HCT116 (cell line): ENCODE measurements at regions not wholly inside any gene's neighbourhood (a gene's known extent, or its start where the extent isn't known, plus 50 kb on each side); places are given as distances from the start of the nearest gene placed in this dataset.

Source experiments
- CEBPB ChIP-seq: IDR thresholded peaks from 2 replicates; pipeline ENCODE4 v1.6.1; 2012; ENCODE audit warnings: low read depth
- CTCF ChIP-seq, 3 experiments: fragments of 200-600 bp in 1 of 3; sonication (generic) in 1 of 3; IDR thresholded peaks in 2 of 3; conservative IDR thresholded peaks in 1 of 3; 2 replicates each; pipeline ENCODE4 v1.5.1; 2012 to 2017; ENCODE audit warnings: low read depth in 2 of 3, low read length in 2 of 3, antibody characterized with exemption in 1 of 3, borderline replicate concordance in 1 of 3, control low read depth in 1 of 3, mild to moderate bottlenecking in 1 of 3, mixed read lengths in 1 of 3, mixed run types in 1 of 3, moderate library complexity in 1 of 3; ENCODE audit not compliant: insufficient read depth in 1 of 3
- EGR1 ChIP-seq: IDR thresholded peaks from 2 replicates; pipeline ENCODE4 v1.6.1; 2012; ENCODE audit warnings: low read depth
- EZH2 ChIP-seq: fragments of 200-600 bp; sonication (generic); IDR thresholded peaks from 2 replicates; pipeline ENCODE4 v1.6.1; 2017; ENCODE audit warnings: antibody characterized with exemption, mixed run types
- FOSL1 ChIP-seq: IDR thresholded peaks from 2 replicates; pipeline ENCODE4 v1.6.1; 2012; ENCODE audit warnings: low read depth
- POLR2A ChIP-seq: IDR thresholded peaks from 2 replicates; pipeline ENCODE4 v1.7.0; 2011; ENCODE audit warnings: borderline replicate concordance; ENCODE audit not compliant: insufficient read depth, insufficient read length; ENCODE audit errors: extremely low read depth
- POLR2AphosphoS5 ChIP-seq: IDR thresholded peaks from 2 replicates; pipeline ENCODE4 v1.6.1; 2011; ENCODE audit warnings: mild to moderate bottlenecking, low read depth, low read length, moderate library complexity
- RAD21 ChIP-seq: IDR thresholded peaks from 2 replicates; pipeline ENCODE4 v1.6.1; 2012; ENCODE audit warnings: low read depth, mild to moderate bottlenecking
- REST ChIP-seq: IDR thresholded peaks from 2 replicates; pipeline ENCODE4 v1.6.1; 2012; ENCODE audit warnings: low read depth
- SIN3A ChIP-seq: IDR thresholded peaks from 2 replicates; pipeline ENCODE4 v1.6.1; 2012; ENCODE audit warnings: low read depth
- TCF7L2 ChIP-seq: IDR thresholded peaks from 2 replicates; pipeline ENCODE4 v1.7.0; 2011; ENCODE audit warnings: borderline replicate concordance, inconsistent platforms; ENCODE audit not compliant: insufficient read depth, insufficient read length; ENCODE audit errors: extremely low read depth
- YY1 ChIP-seq: IDR thresholded peaks from 2 replicates; pipeline ENCODE4 v1.6.1; 2011; ENCODE audit warnings: low read length, low read depth, moderate library complexity, mild to moderate bottlenecking; ENCODE audit not compliant: insufficient replicate concordance; ENCODE audit errors: extremely low read depth
- ZBTB33 ChIP-seq: IDR thresholded peaks from 2 replicates; pipeline ENCODE4 v1.6.1; 2011; ENCODE audit warnings: mild to moderate bottlenecking, low read length, moderate library complexity; ENCODE audit not compliant: insufficient replicate concordance; ENCODE audit errors: extremely low read depth
- ZNF274 ChIP-seq: fragments of 200-500 bp; sonication (Bioruptor generic); IDR thresholded peaks from 2 replicates; pipeline ENCODE4 v1.6.1; 2014; ENCODE audit warnings: mild to moderate bottlenecking, low read depth, low read length, inconsistent platforms

GRCh38 chr15:62325597-62325996, 160.5 kb upstream of the C2CD4B start:
- no peak for TF ChIP-seq POLR2A
- no peak for TF ChIP-seq CTCF (IDR thresholded peaks at IDR 0.05 in 2 of 3, conservative IDR thresholded peaks at IDR 0.05 in 1 of 3; ENCODE audit: borderline replicate concordance in 1 of 3, insufficient read depth in 1 of 3, low read depth in 2 of 3, low read length in 2 of 3)
- no peak for TF ChIP-seq EGR1
- TF ChIP-seq EZH2: no peak
- TF ChIP-seq POLR2AphosphoS5: no peak
- no peak for TF ChIP-seq TCF7L2
- no peak for TF ChIP-seq ZNF274
- TF ChIP-seq FOSL1: no peak
- TF ChIP-seq CEBPB: no peak
- no peak for TF ChIP-seq YY1
- TF ChIP-seq SIN3A: no peak
- TF ChIP-seq ZBTB33: no peak
- no peak for TF ChIP-seq RAD21
- no peak for TF ChIP-seq REST
